ENCODE measurements at regions not wholly inside any gene's neighbourhood (a gene's known extent, or its start where the extent isn't known, plus 50 kb on each side); places are given as distances from the start of the nearest gene placed in this dataset.

DNA sequence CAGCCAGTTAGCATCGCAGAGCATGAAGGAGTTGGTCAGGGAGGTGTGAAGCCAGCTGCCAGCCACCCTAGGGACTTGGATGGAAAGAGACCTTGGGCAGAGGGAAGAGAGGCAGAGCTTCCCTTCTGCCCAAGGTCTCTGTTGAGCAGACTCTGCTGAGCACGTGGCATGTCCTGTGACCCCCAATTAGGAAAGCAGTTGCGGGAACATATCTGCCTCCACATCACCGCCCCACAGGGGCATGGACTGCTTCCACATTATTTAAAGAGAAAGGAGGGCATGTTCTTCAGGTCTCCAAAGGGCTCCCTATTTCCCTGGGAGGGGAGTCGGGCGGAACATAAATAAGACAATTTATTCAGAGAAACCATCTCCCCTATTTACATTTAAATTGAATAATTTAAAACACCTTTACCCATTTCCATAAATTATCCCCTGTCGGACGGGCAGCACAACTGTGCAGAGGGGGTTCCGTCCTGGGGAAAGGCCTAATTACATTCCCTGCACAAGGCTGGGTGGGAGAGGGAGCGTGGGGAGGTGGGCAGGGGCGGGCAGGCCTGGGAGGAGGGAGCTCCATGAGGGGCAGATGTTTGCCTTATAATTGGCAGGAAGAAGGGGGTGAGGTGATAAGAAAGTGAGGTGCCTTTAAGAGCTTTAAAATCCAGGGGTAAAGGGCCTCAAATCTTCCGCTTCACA, 88.8 kb upstream of the THY1 start:
- TF ChIP-seq EP300 (IDR thresholded peaks at IDR 0.05; ENCODE audit: borderline replicate concordance in 1 of 2, low read depth in 1 of 2, low read length in 1 of 2), result no peak
- no peak for TF ChIP-seq RFX5 (IDR thresholded peaks at IDR 0.05; ENCODE audit: low read length)
- TF ChIP-seq, protein P1, sequence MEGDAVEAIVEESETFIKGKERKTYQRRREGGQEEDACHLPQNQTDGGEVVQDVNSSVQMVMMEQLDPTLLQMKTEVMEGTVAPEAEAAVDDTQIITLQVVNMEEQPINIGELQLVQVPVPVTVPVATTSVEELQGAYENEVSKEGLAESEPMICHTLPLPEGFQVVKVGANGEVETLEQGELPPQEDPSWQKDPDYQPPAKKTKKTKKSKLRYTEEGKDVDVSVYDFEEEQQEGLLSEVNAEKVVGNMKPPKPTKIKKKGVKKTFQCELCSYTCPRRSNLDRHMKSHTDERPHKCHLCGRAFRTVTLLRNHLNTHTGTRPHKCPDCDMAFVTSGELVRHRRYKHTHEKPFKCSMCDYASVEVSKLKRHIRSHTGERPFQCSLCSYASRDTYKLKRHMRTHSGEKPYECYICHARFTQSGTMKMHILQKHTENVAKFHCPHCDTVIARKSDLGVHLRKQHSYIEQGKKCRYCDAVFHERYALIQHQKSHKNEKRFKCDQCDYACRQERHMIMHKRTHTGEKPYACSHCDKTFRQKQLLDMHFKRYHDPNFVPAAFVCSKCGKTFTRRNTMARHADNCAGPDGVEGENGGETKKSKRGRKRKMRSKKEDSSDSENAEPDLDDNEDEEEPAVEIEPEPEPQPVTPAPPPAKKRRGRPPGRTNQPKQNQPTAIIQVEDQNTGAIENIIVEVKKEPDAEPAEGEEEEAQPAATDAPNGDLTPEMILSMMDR (IDR thresholded peaks at IDR 0.05), result no peak
- TF ChIP-seq, protein P2, sequence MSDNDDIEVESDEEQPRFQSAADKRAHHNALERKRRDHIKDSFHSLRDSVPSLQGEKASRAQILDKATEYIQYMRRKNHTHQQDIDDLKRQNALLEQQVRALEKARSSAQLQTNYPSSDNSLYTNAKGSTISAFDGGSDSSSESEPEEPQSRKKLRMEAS (IDR thresholded peaks at IDR 0.05; ENCODE audit: low read depth), result no peak
- no peak for TF ChIP-seq TEAD4 (IDR thresholded peaks at IDR 0.05; ENCODE audit: borderline replicate concordance, insufficient read depth)
- peak; percentile 30; the same call in 1 of the 2 replicates for TF ChIP-seq MXI1 (IDR thresholded peaks at IDR 0.05; ENCODE audit: low read depth, low read length)
- no peak for TF ChIP-seq RAD21 (IDR thresholded peaks at IDR 0.05; ENCODE audit: low read length)
- TF ChIP-seq GABPA (IDR thresholded peaks at IDR 0.05; ENCODE audit: low read depth), result no peak
- TF ChIP-seq, protein P3, sequence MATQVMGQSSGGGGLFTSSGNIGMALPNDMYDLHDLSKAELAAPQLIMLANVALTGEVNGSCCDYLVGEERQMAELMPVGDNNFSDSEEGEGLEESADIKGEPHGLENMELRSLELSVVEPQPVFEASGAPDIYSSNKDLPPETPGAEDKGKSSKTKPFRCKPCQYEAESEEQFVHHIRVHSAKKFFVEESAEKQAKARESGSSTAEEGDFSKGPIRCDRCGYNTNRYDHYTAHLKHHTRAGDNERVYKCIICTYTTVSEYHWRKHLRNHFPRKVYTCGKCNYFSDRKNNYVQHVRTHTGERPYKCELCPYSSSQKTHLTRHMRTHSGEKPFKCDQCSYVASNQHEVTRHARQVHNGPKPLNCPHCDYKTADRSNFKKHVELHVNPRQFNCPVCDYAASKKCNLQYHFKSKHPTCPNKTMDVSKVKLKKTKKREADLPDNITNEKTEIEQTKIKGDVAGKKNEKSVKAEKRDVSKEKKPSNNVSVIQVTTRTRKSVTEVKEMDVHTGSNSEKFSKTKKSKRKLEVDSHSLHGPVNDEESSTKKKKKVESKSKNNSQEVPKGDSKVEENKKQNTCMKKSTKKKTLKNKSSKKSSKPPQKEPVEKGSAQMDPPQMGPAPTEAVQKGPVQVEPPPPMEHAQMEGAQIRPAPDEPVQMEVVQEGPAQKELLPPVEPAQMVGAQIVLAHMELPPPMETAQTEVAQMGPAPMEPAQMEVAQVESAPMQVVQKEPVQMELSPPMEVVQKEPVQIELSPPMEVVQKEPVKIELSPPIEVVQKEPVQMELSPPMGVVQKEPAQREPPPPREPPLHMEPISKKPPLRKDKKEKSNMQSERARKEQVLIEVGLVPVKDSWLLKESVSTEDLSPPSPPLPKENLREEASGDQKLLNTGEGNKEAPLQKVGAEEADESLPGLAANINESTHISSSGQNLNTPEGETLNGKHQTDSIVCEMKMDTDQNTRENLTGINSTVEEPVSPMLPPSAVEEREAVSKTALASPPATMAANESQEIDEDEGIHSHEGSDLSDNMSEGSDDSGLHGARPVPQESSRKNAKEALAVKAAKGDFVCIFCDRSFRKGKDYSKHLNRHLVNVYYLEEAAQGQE (IDR thresholded peaks at IDR 0.05; ENCODE audit: low read depth, low read length), result no peak
- TF ChIP-seq NRF1 (IDR thresholded peaks at IDR 0.05; ENCODE audit: low read depth, low read length), result no peak
- TF ChIP-seq RCOR1 (IDR thresholded peaks at IDR 0.05; ENCODE audit: low read length), result no peak
- TF ChIP-seq SMC3 (IDR thresholded peaks at IDR 0.05; ENCODE audit: low read depth, low read length), result no peak
- TF ChIP-seq JUND (IDR thresholded peaks at IDR 0.05), result no peak
- no peak for TF ChIP-seq EZH2phosphoT487 (IDR thresholded peaks at IDR 0.05; ENCODE audit: borderline replicate concordance, low read depth)

All from SK-N-SH (cell line).